ENCODE measurements at regions not wholly inside any gene's neighbourhood (a gene's known extent, or its start where the extent isn't known, plus 50 kb on each side); places are given as distances from the start of the nearest gene placed in this dataset.

DNA sequence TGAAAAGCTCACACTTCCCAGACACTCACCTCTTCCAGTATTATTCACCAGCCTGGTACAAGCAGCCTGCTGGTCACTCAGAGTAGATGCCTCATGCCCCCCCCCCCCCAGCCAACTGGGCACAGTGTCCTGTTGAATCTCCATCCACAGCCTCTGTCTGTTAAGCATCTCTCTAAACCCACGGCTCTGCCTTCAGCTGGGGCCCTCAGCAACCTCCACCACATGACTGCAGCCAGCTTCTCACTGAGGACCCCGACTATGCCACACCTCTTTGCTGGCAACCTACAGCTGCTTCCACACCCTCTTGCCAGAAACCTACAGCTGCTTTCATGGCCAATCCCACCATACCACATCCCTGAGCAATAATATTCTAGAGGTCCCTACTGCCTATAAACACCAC is 113.1 kb downstream of the RHOU start:
- TF ChIP-seq NR2F2 (IDR thresholded peaks at IDR 0.05) (no peak), YY1 (IDR thresholded peaks at IDR 0.05) (no peak), HNF4G (IDR thresholded peaks at IDR 0.05) (no peak), HNF4A (conservative IDR thresholded peaks at IDR 0.05) (no peak), TAF1 (conservative IDR thresholded peaks at IDR 0.05) (no peak), RAD21 (IDR thresholded peaks at IDR 0.05) (no peak), REST (IDR thresholded peaks at IDR 0.05) (no peak), JUND (IDR thresholded peaks at IDR 0.05) (no peak), ATF3 (IDR thresholded peaks at IDR 0.05) (no peak), FOXA2 (IDR thresholded peaks at IDR 0.05) (no peak), RXRA (IDR thresholded peaks at IDR 0.05) (no peak), MAX (IDR thresholded peaks at IDR 0.05) (no peak)
- TF ChIP-seq, protein P1, sequence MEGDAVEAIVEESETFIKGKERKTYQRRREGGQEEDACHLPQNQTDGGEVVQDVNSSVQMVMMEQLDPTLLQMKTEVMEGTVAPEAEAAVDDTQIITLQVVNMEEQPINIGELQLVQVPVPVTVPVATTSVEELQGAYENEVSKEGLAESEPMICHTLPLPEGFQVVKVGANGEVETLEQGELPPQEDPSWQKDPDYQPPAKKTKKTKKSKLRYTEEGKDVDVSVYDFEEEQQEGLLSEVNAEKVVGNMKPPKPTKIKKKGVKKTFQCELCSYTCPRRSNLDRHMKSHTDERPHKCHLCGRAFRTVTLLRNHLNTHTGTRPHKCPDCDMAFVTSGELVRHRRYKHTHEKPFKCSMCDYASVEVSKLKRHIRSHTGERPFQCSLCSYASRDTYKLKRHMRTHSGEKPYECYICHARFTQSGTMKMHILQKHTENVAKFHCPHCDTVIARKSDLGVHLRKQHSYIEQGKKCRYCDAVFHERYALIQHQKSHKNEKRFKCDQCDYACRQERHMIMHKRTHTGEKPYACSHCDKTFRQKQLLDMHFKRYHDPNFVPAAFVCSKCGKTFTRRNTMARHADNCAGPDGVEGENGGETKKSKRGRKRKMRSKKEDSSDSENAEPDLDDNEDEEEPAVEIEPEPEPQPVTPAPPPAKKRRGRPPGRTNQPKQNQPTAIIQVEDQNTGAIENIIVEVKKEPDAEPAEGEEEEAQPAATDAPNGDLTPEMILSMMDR (IDR thresholded peaks at IDR 0.05; ENCODE audit: low read depth, low read length, missing input control) = no peak
- WGBS = 83% methylated on average over 2 of the region's 2 CpGs
- H3K4me3 ChIP-seq (ENCODE audit: low read depth in 1 of 3, low read length in 3 of 3) = no peak overlapping the region
- DNase-seq (ENCODE audit: low spot score) = peak; percentile 33
- H3K4me1 ChIP-seq (ENCODE audit: control insufficient read depth in 4 of 4, insufficient read depth in 4 of 4, low read length in 3 of 4) = peaks cover 3 to 10% (median 6%) of the 10 kb centered on the region in 4 donors
- H3K27ac ChIP-seq (ENCODE audit: low read depth in 1 of 2, low read length in 2 of 2) = no peak overlapping the region
- no peaks in the 10 kb centered on the region for H3K27me3 ChIP-seq (ENCODE audit: control insufficient read depth in 4 of 4, insufficient read depth in 4 of 4, low read length in 3 of 4)
- no peak overlapping the region for H3K9ac ChIP-seq (ENCODE audit: low read depth in 1 of 2, low read length in 2 of 2)
- H3K36me3 ChIP-seq (ENCODE audit: control insufficient read depth in 4 of 4, insufficient read depth in 3 of 4, low read depth in 1 of 4, low read length in 3 of 4) = no peaks in the 10 kb centered on the region
- no peaks in the 10 kb centered on the region for H3K9me3 ChIP-seq (ENCODE audit: control insufficient read depth in 4 of 4, low read length in 3 of 4)

DNA sequence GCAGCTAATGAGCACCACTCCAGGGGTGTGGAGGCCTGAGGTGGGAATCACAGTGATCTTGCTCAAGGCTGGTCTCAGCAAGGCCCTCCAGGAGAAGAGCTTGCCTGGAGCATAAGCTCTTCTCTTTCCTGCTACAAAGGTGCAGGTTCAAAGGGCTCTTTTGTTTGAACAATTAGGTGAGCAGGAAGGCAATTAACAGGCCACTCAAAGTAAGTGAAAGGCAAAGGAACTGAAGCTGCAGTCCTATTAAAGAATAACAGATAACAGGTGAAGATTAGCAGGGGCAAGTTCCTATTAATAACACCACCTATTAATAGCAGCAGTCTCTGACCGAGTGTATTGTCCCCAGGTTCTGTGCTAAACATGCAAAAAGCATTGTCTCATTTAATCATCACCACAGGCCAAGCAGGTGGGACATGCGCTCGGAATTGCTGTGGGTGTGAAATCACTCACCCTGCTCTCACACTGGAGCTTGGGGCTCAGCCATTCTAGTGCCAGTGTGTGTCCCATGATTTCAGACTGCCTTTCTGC is 113.8 kb downstream of the RHOU start:
- H3K9ac ChIP-seq (ENCODE audit: low read depth in 1 of 2, low read length in 2 of 2) = no peak overlapping the region
- no peaks in the 10 kb centered on the region for H3K9me3 ChIP-seq (ENCODE audit: control insufficient read depth in 4 of 4, low read length in 3 of 4)
- no peaks in the 10 kb centered on the region for H3K36me3 ChIP-seq (ENCODE audit: control insufficient read depth in 4 of 4, insufficient read depth in 3 of 4, low read depth in 1 of 4, low read length in 3 of 4)
- H3K4me3 ChIP-seq (ENCODE audit: low read depth in 1 of 3, low read length in 3 of 3) = no peak overlapping the region
- DNase-seq (ENCODE audit: low spot score) = peak; percentile 27
- H3K27me3 ChIP-seq (ENCODE audit: control insufficient read depth in 4 of 4, insufficient read depth in 4 of 4, low read length in 3 of 4) = no peaks in the 10 kb centered on the region
- 63% methylated on average over 3 of the region's 3 CpGs for WGBS
- H3K4me1 ChIP-seq (ENCODE audit: control insufficient read depth in 4 of 4, insufficient read depth in 4 of 4, low read length in 3 of 4) = peaks cover 3 to 10% (median 6%) of the 10 kb centered on the region in 4 donors
- no peak overlapping the region for H3K27ac ChIP-seq (ENCODE audit: low read depth in 1 of 2, low read length in 2 of 2)
- no peak for TF ChIP-seq RXRA (IDR thresholded peaks at IDR 0.05)
- no peak for TF ChIP-seq FOXA2 (IDR thresholded peaks at IDR 0.05)
- no peak for TF ChIP-seq RAD21 (IDR thresholded peaks at IDR 0.05)
- TF ChIP-seq, protein P1 (IDR thresholded peaks at IDR 0.05; ENCODE audit: low read depth, low read length, missing input control) = no peak
- no peak for TF ChIP-seq FOXA1 (IDR thresholded peaks at IDR 0.05)
- no peak for TF ChIP-seq GABPA (IDR thresholded peaks at IDR 0.05 in 1 of 2, conservative IDR thresholded peaks at IDR 0.05 in 1 of 2)
- no peak for TF ChIP-seq EGR1 (IDR thresholded peaks at IDR 0.05; ENCODE audit: low read depth in 2 of 2)
- peak; percentile 32 to 43 for TF ChIP-seq HNF4A (conservative IDR thresholded peaks at IDR 0.05)
- no peak for TF ChIP-seq MAX (IDR thresholded peaks at IDR 0.05)
- no peak for TF ChIP-seq ATF3 (IDR thresholded peaks at IDR 0.05)
- TF ChIP-seq TAF1 (conservative IDR thresholded peaks at IDR 0.05) = no peak
- no peak for TF ChIP-seq REST (IDR thresholded peaks at IDR 0.05)
- no peak for TF ChIP-seq NR2F2 (IDR thresholded peaks at IDR 0.05)
- TF ChIP-seq JUND (IDR thresholded peaks at IDR 0.05) = no peak
- TF ChIP-seq SP1 (IDR thresholded peaks at IDR 0.05) = peak; percentile 50

All from liver (tissue), 8 donors.